ENCODE measurements at regions not wholly inside any gene's neighbourhood (a gene's known extent, or its start where the extent isn't known, plus 50 kb on each side); places are given as distances from the start of the nearest gene placed in this dataset.

DNA sequence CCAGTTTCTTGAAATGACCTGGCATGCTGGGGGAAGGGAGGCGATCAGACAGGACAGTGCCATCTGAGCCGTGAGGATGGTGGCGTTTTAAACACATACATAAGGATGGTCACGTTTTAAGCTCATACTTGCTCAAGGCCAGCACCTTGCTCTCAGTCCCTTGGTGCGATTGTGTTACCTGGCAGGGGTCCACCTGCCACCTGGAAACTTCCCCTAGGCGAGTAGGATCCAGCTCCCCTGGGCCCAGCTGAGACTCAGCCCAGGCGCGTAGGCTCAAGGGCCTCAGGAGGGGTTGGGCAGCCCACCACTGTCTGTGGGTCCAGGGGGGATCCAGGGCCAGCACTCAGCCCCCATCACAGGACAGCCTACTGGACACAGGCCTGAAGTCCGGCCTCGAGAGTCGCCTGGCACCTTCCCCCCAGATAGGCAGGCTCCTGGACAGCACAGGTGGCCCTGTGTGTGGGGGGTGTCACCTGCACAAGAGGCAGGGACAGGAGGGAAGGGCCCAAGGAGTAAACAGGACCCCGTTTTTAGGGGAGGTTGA is 185.8 kb downstream of the BRD1 start:
- DNase-seq (ENCODE audit: low spot score), result no peak

DNA sequence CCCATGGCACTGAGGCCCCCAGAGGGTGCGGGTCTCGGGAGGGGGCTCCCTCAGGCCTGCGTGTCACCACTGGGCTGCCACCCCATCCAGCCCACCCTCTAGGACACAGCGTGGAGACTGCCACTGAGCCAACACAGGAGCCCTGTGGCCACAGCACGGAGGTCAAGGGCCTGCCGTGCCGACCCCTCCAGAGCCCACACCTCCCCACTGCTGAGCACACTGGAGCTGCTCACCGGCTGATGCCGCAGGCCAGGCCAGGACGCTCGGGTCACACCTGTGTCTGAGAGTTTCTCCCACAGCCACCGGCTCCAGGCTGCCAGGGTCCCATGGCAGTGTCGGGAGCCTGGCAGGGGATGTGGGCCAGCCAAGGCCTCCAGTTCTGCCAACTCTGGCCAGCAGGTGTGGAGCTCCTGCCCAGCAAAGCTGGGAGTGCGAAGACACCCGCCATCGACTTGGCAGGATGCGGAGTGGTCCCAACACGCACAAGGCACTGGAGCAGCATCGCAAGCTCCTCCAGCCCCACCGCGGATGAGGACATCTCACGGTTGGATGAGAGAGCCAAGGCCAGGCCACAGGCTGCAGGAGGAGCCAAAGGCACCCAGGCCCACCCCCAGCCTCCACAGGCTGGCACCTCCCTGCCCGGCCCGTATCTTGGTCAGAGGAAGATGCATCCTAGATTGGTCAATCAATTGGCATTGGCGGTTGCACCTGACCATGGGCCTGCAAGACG is 187.1 kb downstream of the BRD1 start:
- DNase-seq (ENCODE audit: low spot score), result no peak

DNA sequence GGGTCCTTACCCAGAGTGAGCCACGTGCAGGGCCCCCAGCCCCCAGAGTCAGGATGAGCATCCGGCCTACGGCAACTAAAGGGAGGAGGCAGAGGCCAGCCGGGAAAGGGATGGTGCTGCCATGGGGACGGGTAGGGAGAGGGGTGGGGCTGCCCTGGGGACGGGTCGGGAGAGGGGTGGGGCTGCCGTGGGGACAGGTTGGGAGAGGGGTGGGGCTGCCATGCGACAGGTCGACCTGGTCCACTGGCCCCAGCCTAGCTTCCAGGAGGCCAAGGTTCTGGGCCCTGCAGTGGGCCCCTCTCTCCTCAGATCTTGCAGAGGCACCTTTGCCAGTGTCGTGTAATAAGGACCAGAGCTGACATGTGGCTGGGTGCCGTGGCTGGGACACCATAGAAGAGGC is 187.7 kb downstream of the BRD1 start:
- DNase-seq (ENCODE audit: low spot score), result no peak

DNA sequence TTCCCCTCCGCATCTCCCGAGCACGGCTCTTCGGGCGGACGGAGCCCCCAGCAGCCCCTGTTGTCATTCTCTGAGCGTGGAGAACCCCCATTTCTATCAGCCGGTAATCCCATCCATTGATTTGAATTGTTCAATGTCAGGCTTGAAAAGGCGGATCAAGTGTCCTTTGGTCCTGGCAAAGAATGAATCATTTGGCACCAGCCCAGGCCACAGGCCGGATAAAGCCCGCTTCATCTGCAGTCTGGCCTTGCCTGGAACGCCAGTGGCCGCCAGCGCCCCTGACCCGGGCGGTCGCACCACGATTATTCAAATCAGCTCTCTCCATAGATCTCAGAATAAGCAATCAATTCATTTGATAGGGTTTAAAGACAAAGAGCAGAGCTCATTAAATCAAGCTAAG is 188.9 kb downstream of the BRD1 start:
- no peak for DNase-seq (ENCODE audit: low spot score)

DNA sequence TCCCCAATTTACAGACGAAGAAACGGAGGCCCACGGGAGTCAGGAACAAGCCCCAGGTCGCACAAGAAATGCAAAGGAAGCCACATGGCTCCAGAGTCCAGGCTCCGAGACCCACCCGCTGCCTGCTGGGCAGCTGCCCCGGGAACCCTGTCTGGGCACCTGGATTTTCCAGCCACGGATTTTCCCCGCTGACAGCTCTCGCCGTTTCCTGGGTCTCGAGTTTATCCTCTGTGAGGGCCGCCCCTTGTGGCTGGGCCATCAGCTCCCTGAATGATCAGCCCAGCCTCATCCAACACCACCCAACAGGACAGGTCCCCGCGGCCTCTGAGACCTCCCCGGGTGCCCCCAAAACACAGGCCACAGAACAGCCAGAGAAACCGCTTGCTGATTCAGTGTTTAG is 189.7 kb downstream of the BRD1 start:
- DNase-seq (ENCODE audit: low spot score), result no peak

DNA sequence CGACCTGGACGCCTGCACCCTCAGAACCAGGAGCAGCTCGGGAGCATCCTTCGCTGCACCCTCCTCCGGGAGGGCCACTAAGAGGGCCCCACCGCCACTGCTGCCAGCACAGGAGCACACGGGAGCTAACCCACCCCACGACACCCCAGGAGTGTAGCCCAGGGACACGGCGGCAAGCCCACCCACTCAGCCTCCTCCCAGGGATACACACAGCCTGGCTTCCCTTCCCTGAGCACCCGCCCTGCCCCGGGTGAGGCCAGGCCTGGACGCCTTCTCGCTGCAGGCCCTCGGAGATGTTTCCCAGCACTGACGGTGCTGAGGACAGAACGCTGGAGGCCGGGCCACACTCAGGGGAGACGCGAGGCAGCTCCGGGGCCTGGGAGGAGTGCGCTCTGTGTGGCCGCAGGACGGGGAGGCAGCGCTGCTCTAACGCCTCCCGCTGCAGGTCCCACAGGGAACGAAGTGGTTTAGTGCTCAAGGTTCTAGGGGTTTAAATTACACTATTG is 190.4 kb downstream of the BRD1 start:
- no peak for DNase-seq (ENCODE audit: low spot score)

DNA sequence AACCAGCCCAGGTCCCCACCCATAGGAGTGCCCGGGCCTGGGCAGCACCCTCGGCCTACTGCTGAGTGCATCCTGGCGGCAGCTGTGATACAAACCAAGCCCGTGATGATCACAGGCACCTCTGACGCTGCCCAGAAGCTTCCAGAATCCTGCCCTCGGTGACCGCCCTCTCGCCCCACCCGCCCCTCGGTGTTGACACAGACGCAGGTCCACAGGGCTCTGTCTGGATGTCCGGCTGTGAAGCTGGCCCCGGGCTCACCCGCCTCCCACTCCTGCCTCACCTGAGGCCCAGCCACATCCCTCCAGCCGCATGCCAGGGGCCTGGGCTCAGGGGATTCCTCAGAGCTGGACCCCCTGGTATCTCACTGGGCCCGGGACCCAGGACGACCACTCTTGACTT is 191.0 kb downstream of the BRD1 start:
- no peak for DNase-seq (ENCODE audit: low spot score)

DNA sequence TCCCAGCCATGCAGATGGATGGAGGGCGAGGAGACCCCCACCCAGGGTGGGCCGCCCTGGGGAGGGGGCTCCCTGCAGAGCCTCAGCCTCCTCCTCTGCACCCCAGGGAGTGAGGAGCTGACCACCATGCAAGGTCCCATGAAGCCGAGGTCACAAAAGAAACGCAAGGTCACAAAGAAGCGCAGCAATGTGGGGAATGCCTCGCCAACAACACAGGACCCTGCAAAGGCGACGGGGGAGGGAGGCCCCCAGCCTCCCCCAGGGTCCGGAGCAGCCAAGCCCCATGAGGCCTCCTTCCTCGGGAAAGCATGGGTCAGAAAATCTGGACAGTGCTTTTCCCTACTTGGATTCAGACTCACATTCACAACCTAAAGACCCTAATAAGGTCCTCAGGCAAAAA is 191.5 kb downstream of the BRD1 start:
- no peak for DNase-seq (ENCODE audit: low spot score)

DNA sequence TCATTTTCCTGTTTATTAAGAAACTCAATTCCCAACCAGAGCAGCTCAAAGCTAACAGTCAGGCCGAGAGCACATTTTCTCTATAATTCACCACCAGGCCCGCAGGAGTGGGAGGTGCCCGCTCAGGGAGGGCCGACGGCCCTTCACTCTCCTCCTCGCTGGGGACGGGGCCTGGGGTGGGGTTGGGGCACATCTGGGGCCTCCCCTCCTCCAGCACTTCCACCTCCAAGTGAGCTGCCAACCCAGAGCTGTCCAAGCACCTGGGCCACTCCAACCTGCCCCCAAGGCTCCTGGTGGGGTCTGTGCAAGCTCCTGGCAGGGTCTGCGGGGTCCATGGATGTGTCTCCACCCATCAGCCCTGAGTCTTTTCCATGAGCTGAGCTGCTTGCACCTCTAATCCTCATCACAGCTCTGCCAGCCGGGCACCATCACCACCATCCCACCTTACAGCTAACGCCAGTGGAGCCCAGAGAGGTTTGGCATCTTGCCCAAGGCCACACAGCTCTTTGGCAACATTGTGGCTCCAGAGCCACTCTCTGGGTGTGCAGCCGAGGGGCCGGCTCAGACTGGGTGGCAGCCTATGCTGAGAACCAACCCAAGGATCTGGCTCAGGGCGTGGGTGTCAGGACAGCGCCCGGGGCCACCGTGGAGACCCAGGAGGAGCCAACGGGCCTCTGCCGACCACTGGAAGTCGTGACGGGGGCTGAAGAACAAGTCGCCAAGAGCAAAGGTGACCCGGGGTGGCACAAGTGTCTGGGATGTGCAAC is 193.5 kb downstream of the BRD1 start:
- no peak for DNase-seq (ENCODE audit: low spot score)

DNA sequence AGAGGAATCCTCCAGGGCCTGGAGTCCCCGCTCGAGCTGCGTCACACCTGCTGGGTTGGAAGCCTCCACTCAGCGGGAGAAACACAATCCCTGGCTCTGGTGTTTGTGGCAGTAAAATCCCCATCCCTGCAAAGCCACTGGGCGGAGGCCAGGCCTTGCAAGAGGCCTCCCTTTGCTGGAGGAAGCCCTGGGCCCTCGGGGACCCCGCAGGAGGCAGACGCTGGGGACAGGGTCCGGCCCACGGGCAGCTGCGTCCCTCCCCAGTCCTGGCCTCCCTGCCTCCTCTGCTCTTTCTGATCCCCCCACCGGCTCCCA is 194.7 kb downstream of the BRD1 start:
- no peak for DNase-seq (ENCODE audit: low spot score)

DNA sequence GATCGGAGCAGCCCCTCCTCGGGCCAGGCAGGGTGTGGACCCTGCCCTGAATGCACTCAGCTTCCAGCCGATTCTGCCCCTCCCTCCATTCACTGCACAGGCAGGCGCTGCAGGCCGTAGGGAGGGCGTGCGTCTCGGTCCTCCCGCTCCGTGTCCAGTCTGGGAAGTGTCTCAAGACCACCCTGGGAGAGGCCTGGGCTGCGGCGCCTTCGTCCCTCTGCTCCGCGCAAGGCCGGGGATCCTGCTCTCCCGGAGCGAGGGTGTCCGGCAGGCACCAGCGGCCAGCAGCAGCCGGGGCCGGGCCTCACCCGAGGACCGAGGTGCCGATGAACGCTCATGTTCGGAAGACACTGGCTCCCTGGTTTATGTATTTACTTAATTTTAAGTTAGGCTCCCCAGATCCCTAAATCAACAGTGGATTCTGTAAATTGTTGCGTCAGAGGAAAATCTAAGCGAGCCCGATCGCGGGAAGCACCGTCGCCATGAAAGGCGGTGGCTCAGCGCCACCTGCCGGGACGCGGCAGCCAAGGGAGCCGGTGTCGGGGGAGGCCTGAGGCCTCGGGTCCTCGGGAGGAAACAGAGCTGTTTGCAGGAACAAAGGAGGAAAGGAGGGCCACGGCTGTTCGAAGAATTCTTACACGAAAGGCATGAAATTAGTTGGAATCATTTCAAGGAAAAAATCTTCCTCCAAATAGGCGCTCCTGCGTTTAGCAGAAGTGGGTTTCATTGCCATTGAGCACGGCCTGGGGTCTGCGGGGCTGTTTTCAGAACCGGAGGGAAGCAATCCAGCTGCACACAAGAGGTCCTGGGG is 195.3 kb downstream of the BRD1 start:
- DNase-seq (ENCODE audit: low spot score), result peak; percentile 21

DNA sequence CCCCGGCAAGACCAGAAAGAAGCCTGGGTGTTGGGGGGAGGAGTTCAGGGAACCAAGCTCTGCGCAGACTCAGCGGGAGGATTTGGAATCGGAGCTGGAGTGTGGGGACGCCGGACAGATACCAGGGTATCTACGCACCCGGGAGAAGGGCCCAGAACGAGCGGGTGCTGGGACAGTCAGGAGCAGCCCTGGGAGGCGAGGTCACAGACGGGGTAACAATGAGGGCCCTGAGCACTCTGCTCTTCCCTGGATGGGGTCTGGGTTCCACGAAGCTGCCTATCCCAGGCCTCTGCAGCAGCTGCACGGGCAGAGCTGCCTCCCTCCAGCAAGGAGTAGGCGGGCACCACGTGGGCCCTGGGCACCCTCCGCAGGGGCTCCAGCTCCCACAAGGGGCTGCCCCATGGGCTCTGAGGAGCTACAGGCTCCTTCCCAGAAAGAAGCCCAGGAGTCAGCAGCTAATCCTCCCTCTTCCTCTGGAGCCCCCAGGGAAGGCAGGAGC is 197.2 kb downstream of the BRD1 start:
- no peak for DNase-seq (ENCODE audit: low spot score)

DNA sequence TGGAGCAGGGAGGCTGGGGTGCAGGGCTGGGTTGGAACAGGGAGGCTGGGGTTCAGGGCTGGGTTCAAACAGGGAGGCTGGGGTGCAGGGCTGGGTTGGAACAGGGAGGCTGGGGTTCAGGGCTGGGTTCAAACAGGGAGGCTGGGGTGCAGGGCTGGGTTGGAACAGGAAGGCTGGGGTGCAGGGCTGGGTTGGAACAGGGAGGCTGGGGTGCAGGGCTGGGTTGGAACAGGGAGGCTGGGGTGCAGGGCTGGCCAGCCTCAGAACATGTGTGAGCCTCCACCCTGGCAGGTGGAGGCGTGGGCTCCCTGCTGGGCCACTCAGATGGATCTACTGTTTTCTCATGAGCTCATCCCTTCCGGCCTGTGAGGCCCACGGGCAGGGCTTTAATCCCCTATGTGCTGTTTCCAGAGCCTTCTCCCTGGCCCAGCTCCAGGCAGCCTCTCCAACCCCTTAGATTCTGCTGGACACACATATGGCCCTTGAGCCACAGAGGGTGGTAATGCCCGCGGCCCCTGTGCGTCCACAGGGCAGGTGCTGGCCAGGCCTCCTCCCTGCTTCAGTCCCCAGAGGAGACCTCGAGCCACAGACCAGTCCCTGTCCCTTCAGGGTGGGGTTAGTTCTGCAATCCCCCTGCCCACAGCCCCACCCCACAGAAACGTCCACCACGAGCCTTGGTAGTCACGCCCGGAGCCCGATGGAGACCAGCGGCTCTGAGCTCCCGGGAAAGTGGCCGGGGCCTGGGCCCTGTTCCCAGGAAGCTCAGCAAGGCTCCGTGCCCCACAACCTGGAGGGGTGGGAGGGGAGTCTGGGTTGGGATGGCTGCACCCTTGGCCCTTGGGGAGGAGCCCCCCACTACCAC is 197.9 kb downstream of the BRD1 start:
- DNase-seq (ENCODE audit: low spot score), result no peak

DNA sequence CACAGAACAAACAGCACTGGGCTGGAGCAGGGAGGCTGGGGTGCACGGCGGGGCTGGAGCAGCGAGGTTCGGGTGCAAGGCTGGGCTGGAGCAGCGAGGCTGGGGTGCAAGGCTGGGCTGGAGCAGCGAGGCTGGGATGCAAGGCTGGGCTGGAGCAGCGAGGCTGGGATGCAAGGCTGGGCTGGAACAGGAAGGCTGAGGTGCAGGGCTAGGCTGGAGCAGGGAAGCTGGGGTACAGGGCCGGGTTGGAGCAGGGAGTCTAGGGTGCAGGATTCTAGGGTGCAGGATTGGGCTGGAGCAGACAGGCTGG is 198.5 kb downstream of the BRD1 start:
- no peak for DNase-seq (ENCODE audit: low spot score)

DNA sequence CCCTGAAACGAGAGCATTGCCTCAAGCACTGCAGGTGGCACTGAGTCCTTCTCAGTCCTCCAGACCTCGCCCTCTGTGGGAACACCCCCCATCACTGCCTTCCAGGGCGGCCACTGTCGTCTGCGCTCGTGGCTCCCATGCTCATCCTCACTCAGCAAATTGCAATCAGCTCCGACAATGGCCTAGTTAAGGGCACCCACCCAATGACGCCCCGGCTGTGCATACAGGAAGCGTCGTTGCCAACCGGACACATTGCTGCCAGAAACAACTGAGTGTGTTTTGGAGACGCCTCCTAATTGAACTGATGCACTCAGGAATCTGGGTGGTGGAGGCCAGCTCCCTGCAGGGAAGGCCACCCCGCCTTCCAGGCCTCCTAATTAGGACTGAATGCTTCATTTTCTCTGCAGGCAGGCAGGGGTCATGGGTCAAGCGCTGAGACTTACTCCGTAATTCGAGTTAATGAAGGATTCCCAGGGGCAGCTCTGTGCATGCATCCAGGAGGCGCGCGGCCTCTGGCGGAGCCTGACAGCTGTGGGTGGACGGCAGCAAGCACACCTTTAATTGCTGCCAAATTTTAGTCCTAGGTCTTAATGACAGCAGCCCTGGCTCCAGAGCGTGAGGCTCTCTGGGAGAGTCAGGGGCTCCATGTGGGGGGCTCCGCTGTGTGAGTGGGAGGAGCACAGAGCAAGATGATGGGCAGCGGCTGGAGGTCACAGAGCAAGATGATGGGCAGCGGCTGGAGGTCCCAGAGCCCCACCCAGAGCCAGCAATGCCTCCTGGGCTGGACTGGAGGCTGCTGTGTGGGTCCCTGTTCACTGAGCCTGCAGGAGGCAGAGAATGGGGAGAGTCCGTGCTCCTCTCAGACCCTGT is 199.0 kb downstream of the BRD1 start:
- no peak for DNase-seq (ENCODE audit: low spot score)

DNA sequence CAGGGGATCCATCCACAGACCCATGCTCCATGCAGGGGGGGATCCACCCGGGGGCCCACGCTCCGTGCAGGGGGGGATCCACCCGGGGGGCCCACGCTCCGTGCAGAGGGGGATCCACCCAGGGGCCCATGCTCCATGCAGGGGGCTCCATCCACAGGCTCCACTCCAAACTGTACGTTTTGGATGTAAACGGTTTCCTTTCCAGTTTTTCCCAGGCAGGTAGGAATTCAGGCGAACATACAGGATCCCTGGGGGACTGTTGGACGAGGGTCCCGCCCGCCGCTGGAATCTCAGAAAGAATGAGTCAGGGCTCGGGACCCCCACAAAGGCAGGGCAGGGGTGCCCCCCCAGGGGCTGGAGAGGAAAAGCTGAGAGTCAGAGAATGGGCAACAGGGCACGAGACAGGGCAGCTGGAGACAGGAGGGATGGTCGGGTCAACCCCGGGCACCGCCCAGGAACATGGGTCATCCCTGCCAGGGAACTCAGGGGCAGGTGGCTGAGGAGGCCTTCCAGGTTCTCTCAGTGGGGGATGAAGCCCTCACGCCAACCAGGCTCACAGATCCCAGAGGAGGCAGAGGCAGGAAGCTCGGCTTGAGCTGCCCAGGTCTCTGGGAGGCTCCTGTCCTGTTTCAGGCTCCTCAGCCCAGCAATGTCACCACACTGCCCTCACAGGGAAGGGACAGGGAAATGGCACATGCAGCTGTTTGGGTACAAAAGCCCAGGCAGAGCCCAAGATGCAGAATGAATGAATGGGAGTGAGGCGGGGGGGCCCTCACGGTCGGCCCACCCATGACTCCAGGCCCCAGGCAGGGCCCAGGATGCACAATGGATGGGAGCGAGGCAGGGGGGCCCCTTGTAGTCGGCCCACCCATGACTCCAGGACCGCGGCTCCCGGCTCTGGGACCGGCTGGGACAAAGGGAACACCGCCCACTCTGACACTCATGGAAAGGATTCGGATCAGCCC is 200.2 kb downstream of the BRD1 start:
- no peak for DNase-seq (ENCODE audit: low spot score)

DNA sequence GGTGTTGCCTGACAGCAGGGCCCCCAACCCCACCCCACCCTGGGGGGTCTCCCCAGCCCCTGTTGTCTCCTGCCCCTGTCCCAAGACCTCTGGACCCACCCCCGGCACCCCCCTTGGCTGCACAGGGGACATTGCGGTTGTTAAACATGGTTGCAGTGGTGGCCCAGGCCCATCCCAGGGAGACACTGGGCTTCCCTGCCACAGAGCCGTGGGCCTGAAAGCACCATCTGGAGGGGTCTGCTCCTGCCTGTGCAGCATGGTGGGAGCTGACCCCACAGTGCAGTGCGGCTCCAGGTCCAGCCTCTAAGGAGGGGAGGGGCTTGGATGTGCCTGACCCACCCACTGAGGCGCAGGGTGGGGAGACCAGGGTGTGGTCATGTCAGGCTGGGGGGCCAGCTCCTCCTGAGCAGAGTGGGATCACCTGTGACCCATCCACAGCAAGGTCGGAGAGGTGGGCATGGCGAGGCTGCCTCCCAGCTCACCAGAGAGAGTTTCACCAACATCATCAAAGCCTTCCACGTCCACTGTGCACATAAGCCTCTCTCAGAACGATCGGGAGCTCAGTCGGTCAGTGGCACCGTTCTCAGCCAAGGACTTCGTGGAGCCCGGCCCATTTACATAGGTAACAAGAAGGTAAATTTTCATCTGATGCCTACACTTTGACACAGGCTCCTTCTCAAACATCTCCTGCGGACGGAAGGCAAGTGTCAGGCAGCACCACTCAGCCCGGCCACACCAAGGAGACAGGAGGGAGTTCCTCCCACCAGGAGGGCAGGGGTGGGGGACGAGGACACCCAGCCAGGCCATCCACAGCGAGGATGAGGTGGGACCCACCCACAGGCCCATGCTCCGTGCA is 201.1 kb downstream of the BRD1 start:
- DNase-seq (ENCODE audit: low spot score), result no peak

All from H4 (cell line).